GM19468 (cell line): ENCODE measurements at regions not wholly inside any gene's neighbourhood (a gene's known extent, or its start where the extent isn't known, plus 50 kb on each side); places are given as distances from the start of the nearest gene placed in this dataset.

ENCODE experiments used
- ATAC-seq: cut with Tn5 transposase; IDR thresholded peaks from one replicate; pipeline ENCODE4 v1.9.1; 2021; ENCODE audit warnings: mild to moderate bottlenecking, moderate library complexity, moderate number of reproducible peaks; ENCODE audit not compliant: unreplicated experiment; ENCODE audit errors: extremely low read depth

- ATAC-seq, result no peak
Observed at GRCh38 chr10:47077386-47077785, 166.2 kb downstream of the PTPN20 start.

- ATAC-seq, result no peak
Observed at GRCh38 chr10:47077941-47078340, 166.7 kb downstream of the PTPN20 start.

- ATAC-seq, result no peak
Observed at GRCh38 chr10:47078393-47079203, 167.4 kb downstream of the PTPN20 start.

GRCh38 chr10:47079204-47079580, 168.0 kb downstream of the PTPN20 start:
- ATAC-seq, result no peak

GRCh38 chr10:47081264-47081663, 170.0 kb downstream of the PTPN20 start:
- ATAC-seq, result no peak

- no peak for ATAC-seq
Observed at GRCh38 chr10:47082055-47082784, 171.0 kb downstream of the PTPN20 start.

GRCh38 chr10:47087667-47088066, 176.4 kb downstream of the PTPN20 start:
- no peak for ATAC-seq

- no peak for ATAC-seq
Observed at GRCh38 chr10:47088656-47089354, 177.6 kb downstream of the PTPN20 start.

GRCh38 chr10:47090042-47090441, 178.8 kb downstream of the PTPN20 start:
- ATAC-seq, result no peak

GRCh38 chr10:47090903-47091302, 179.7 kb downstream of the PTPN20 start:
- ATAC-seq, result no peak

- ATAC-seq, result no peak
Observed at GRCh38 chr10:47091421-47091820, 180.2 kb downstream of the PTPN20 start.

GRCh38 chr10:47092376-47092775, 181.1 kb downstream of the PTPN20 start:
- no peak for ATAC-seq

- ATAC-seq, result no peak
Observed at GRCh38 chr10:47092831-47093230, 181.6 kb downstream of the PTPN20 start.

- ATAC-seq, result no peak
Observed at GRCh38 chr10:47094126-47094525, 182.9 kb downstream of the PTPN20 start.

GRCh38 chr10:47094636-47095035, 183.4 kb downstream of the PTPN20 start:
- ATAC-seq, result no peak

- no peak for ATAC-seq
Observed at GRCh38 chr10:47095211-47095610, 184.0 kb downstream of the PTPN20 start.

- no peak for ATAC-seq
Observed at GRCh38 chr10:47095848-47096612, 184.8 kb downstream of the PTPN20 start.

- ATAC-seq, result no peak
Observed at GRCh38 chr10:47098238-47098637, 187.0 kb downstream of the PTPN20 start.

- no peak for ATAC-seq
Observed at GRCh38 chr10:47098964-47099363, 187.7 kb downstream of the PTPN20 start.

GRCh38 chr10:47099474-47099873, 188.2 kb downstream of the PTPN20 start:
- ATAC-seq, result no peak
